H1 (cell line): ENCODE measurements at regions not wholly inside any gene's neighbourhood (a gene's known extent, or its start where the extent isn't known, plus 50 kb on each side); places are given as distances from the start of the nearest gene placed in this dataset.

Experiments
- CHD1 ChIP-seq: IDR thresholded peaks from 2 replicates; pipeline ENCODE4 v1.6.1; 2012; ENCODE audit warnings: low read depth, low read length, improper control_type of control experiment
- EZH2 ChIP-seq: fragments of 200-600 bp; sonication (generic); IDR thresholded peaks from 2 replicates; pipeline ENCODE4 v1.7.1; 2012; ENCODE audit warnings: low read depth, mild to moderate bottlenecking, moderate library complexity, low read length, inconsistent platforms; ENCODE audit not compliant: severe bottlenecking
- JUND ChIP-seq: IDR thresholded peaks from 2 replicates; pipeline ENCODE4 v1.6.1; 2011; ENCODE audit warnings: mild to moderate bottlenecking, improper control_type of control experiment, low read length
- RBBP5 ChIP-seq: IDR thresholded peaks from 2 replicates; pipeline ENCODE4 v1.7.1; 2012; ENCODE audit warnings: low read depth, mild to moderate bottlenecking, inconsistent platforms, low read length, moderate library complexity, borderline replicate concordance
- TCF12 ChIP-seq: IDR thresholded peaks from 2 replicates; pipeline ENCODE4 v1.6.1; 2011; ENCODE audit warnings: low read depth, mild to moderate bottlenecking, low read length
- TF ChIP-seq, protein P1 (sequence below), 3 experiments: IDR thresholded peaks; 1 replicate in 2 of 3; 2 replicates in 1 of 3; pipeline versions ENCODE4 v1.5.1 to v1.6.1; 2011; ENCODE audit warnings: low read length in 3 of 3, mild to moderate bottlenecking in 3 of 3, inconsistent platforms in 2 of 3, low read depth in 1 of 3, moderate library complexity in 1 of 3; ENCODE audit not compliant: insufficient read depth in 1 of 3; ENCODE audit errors: control extremely low read depth in 1 of 3

DNA sequence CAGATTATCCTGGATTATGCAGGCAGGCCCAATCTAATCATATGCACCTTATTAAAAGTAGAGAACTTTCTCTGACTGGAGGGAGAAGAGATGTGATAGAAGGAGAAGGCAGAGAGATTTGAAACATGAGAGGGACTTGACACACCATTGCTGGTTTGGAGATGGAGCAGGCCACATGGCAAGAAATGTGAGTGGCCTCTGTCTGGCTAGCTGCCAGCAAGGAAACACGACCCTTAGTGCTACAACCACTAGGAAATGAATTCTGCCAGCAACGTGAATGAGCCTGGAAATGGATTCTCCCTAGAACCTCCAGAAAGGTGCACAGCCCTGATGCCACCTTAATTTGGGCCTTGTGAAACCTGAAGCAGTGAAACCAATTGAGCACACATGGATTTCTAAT lies 79.5 kb upstream of the MBNL3 start:
- TF ChIP-seq, protein P1, sequence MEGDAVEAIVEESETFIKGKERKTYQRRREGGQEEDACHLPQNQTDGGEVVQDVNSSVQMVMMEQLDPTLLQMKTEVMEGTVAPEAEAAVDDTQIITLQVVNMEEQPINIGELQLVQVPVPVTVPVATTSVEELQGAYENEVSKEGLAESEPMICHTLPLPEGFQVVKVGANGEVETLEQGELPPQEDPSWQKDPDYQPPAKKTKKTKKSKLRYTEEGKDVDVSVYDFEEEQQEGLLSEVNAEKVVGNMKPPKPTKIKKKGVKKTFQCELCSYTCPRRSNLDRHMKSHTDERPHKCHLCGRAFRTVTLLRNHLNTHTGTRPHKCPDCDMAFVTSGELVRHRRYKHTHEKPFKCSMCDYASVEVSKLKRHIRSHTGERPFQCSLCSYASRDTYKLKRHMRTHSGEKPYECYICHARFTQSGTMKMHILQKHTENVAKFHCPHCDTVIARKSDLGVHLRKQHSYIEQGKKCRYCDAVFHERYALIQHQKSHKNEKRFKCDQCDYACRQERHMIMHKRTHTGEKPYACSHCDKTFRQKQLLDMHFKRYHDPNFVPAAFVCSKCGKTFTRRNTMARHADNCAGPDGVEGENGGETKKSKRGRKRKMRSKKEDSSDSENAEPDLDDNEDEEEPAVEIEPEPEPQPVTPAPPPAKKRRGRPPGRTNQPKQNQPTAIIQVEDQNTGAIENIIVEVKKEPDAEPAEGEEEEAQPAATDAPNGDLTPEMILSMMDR (IDR thresholded peaks at IDR 0.05; ENCODE audit: control extremely low read depth in 1 of 3, insufficient read depth in 1 of 3, low read depth in 1 of 3, low read length in 3 of 3) = no peak
- TF ChIP-seq JUND = no peak
- TF ChIP-seq RBBP5 = no peak
- no peak for TF ChIP-seq TCF12
- TF ChIP-seq CHD1 = no peak
- TF ChIP-seq EZH2 = no peak
